ENCODE measurements at regions not wholly inside any gene's neighbourhood (a gene's known extent, or its start where the extent isn't known, plus 50 kb on each side); places are given as distances from the start of the nearest gene placed in this dataset.

GRCh38 chr13:27861165-27861564 is 58.6 kb upstream of the PDX1 start:
- TF ChIP-seq CTCF (IDR thresholded peaks at IDR 0.05) = no peak
- TF ChIP-seq POLR2A (IDR thresholded peaks at IDR 0.05) = no peak

All from stomach (tissue), 4 donors.